ENCODE measurements at regions not wholly inside any gene's neighbourhood (a gene's known extent, or its start where the extent isn't known, plus 50 kb on each side); places are given as distances from the start of the nearest gene placed in this dataset.

DNA sequence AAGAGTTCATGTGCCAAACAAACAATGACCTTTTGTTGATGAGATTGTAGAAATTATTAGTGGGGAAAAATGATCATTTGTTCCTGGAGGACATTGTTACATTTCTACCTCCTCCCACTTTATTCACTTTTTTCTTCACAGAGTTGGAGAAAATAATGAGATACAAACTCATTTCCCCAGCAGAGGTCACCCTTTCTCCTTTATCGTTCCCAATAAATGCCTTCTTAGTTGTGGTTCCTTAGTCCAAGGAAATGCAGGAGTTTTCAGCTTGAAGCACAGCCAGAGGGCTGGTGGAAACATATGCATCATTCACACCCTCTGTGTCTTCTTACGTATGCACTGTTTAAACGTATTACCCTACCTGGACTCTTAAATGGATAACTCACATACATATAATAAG lies 108.8 kb downstream of the SLC4A3 start:
- TF ChIP-seq, protein P1, sequence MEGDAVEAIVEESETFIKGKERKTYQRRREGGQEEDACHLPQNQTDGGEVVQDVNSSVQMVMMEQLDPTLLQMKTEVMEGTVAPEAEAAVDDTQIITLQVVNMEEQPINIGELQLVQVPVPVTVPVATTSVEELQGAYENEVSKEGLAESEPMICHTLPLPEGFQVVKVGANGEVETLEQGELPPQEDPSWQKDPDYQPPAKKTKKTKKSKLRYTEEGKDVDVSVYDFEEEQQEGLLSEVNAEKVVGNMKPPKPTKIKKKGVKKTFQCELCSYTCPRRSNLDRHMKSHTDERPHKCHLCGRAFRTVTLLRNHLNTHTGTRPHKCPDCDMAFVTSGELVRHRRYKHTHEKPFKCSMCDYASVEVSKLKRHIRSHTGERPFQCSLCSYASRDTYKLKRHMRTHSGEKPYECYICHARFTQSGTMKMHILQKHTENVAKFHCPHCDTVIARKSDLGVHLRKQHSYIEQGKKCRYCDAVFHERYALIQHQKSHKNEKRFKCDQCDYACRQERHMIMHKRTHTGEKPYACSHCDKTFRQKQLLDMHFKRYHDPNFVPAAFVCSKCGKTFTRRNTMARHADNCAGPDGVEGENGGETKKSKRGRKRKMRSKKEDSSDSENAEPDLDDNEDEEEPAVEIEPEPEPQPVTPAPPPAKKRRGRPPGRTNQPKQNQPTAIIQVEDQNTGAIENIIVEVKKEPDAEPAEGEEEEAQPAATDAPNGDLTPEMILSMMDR (IDR thresholded peaks at IDR 0.05), result peak in 1 of 3 experiments; percentile 51
- TF ChIP-seq POLR2AphosphoS5 (IDR thresholded peaks at IDR 0.05; ENCODE audit: insufficient read depth in 1 of 2, low read depth in 1 of 2), result no peak
